H9 (cell line): ENCODE measurements at regions not wholly inside any gene's neighbourhood (a gene's known extent, or its start where the extent isn't known, plus 50 kb on each side); places are given as distances from the start of the nearest gene placed in this dataset.

ENCODE experiments used
- DNase-seq: peaks from one replicate; pipeline ENCODE4 v3.0.0-alpha.2; 2017
- H2AFZ ChIP-seq: one replicate; pipeline ENCODE4 v1.6.1; 2013; ENCODE audit warnings: mild to moderate bottlenecking, low read length, control low read depth, moderate library complexity
- H2AK5ac ChIP-seq: 2 replicates; pipeline ENCODE4 v1.6.1; 2013; ENCODE audit warnings: low read length, control low read depth, mixed read lengths; ENCODE audit not compliant: insufficient read length
- H2BK120ac ChIP-seq: one replicate; pipeline ENCODE4 v1.6.1; 2013; ENCODE audit warnings: low read depth, mild to moderate bottlenecking, low read length, control low read depth, inconsistent platforms; ENCODE audit not compliant: poor library complexity, severe bottlenecking
- H2BK12ac ChIP-seq: 2 replicates; pipeline ENCODE4 v1.6.1; 2013; ENCODE audit warnings: low read length, control low read depth, mixed read lengths, low read depth; ENCODE audit not compliant: insufficient read length
- H2BK15ac ChIP-seq: 2 replicates; pipeline ENCODE4 v1.6.1; 2013; ENCODE audit warnings: low read depth, low read length, control low read depth
- H2BK20ac ChIP-seq: one replicate; pipeline ENCODE4 v1.6.1; 2013; ENCODE audit warnings: low read depth, mild to moderate bottlenecking, low read length, control low read depth, inconsistent platforms; ENCODE audit not compliant: poor library complexity, severe bottlenecking
- H2BK5ac ChIP-seq: 2 replicates; pipeline ENCODE4 v1.6.1; 2013; ENCODE audit warnings: low read length, control low read depth, mixed read lengths; ENCODE audit not compliant: insufficient read length
- H3K14ac ChIP-seq: 2 replicates; pipeline ENCODE4 v1.6.1; 2013; ENCODE audit warnings: low read length, control low read depth; ENCODE audit not compliant: insufficient read depth
- H3K18ac ChIP-seq: 2 replicates; pipeline ENCODE4 v1.6.1; 2013; ENCODE audit warnings: low read depth, mild to moderate bottlenecking, mixed read lengths, low read length, control low read depth; ENCODE audit not compliant: insufficient read length
- H3K23ac ChIP-seq: 2 replicates; pipeline ENCODE4 v1.6.1; 2013; ENCODE audit warnings: low read length, control low read depth, mixed read lengths, low read depth; ENCODE audit not compliant: insufficient read length
- H3K23me2 ChIP-seq: 2 replicates; pipeline ENCODE4 v1.6.1; 2013; ENCODE audit warnings: low read depth, mild to moderate bottlenecking, mixed read lengths, low read length, control low read depth; ENCODE audit not compliant: insufficient read length, poor library complexity, severe bottlenecking
- H3K27ac ChIP-seq: 2 replicates; pipeline ENCODE4 v1.5.1; 2013; ENCODE audit warnings: low read length, control low read depth, mixed read lengths, low read depth; ENCODE audit not compliant: insufficient read length
- H3K27me3 ChIP-seq: 2 replicates; pipeline ENCODE4 v1.6.1; 2013; ENCODE audit warnings: low read length, control low read depth, inconsistent platforms; ENCODE audit not compliant: insufficient read depth
- H3K4ac ChIP-seq: 2 replicates; pipeline ENCODE4 v1.6.1; 2013; ENCODE audit warnings: low read depth, mild to moderate bottlenecking, control low read depth, inconsistent platforms, low read length, moderate library complexity
- H3K4me1 ChIP-seq: 2 replicates; pipeline ENCODE4 v1.6.1; 2013; ENCODE audit warnings: low read length, control low read depth, inconsistent platforms; ENCODE audit not compliant: insufficient read depth
- H3K4me2 ChIP-seq: 2 replicates; pipeline ENCODE4 v1.6.1; 2013; ENCODE audit warnings: low read length, control low read depth, mixed read lengths; ENCODE audit not compliant: insufficient read length, insufficient read depth
- H3K56ac ChIP-seq: 2 replicates; pipeline ENCODE4 v1.6.1; 2013; ENCODE audit warnings: low read depth, mild to moderate bottlenecking, mixed read lengths, low read length, control low read depth; ENCODE audit not compliant: insufficient read length
- H3K79me1 ChIP-seq: 2 replicates; pipeline ENCODE4 v1.6.1; 2013; ENCODE audit warnings: low read depth, mild to moderate bottlenecking, moderate library complexity, low read length, control low read depth, inconsistent platforms; ENCODE audit not compliant: insufficient read depth, poor library complexity, severe bottlenecking
- H3K79me2 ChIP-seq: 2 replicates; pipeline ENCODE4 v1.6.1; 2013; ENCODE audit warnings: low read length, control low read depth, inconsistent platforms; ENCODE audit not compliant: insufficient read depth
- H3K9ac ChIP-seq: 2 replicates; pipeline ENCODE4 v1.6.1; 2013; ENCODE audit warnings: low read length, control low read depth, mixed read lengths; ENCODE audit not compliant: insufficient read length; ENCODE audit errors: extremely low read depth
- H3K9me3 ChIP-seq: one replicate; pipeline ENCODE4 v1.6.1; 2013; ENCODE audit warnings: low read depth, low read length, inconsistent platforms; ENCODE audit not compliant: control insufficient read depth
- H3T11ph ChIP-seq: one replicate; pipeline ENCODE4 v1.6.1; 2013; ENCODE audit warnings: mild to moderate bottlenecking, low read length, control low read depth, inconsistent platforms
- H4K20me1 ChIP-seq: one replicate; pipeline ENCODE4 v1.6.1; 2013; ENCODE audit not compliant: control insufficient read depth, insufficient read length, insufficient read depth
- H4K5ac ChIP-seq: 2 replicates; pipeline ENCODE4 v1.6.1; 2013; ENCODE audit warnings: low read depth, mild to moderate bottlenecking, mixed read lengths, low read length, control low read depth; ENCODE audit not compliant: insufficient read length
- H4K8ac ChIP-seq: replicated peaks from 2 replicates; pipeline ENCODE4 v1.6.1; 2013; ENCODE audit warnings: low read length, control low read depth, mixed read lengths, low read depth; ENCODE audit not compliant: insufficient read length
- H4K91ac ChIP-seq: 2 replicates; pipeline ENCODE4 v1.6.1; 2013; ENCODE audit warnings: low read depth, mild to moderate bottlenecking, moderate library complexity, mixed read lengths, low read length, control low read depth; ENCODE audit not compliant: insufficient read length
- H3K27ac Mint-ChIP-seq, 3 experiments: 2 replicates in 2 of 3; 3 replicates in 1 of 3; pipeline ENCODE4 v1.8.0; 2020 to 2021; ENCODE audit warnings: mixed read lengths in 3 of 3, mild to moderate bottlenecking in 1 of 3, moderate library complexity in 1 of 3
- H3K27me3 Mint-ChIP-seq: 2 replicates; pipeline ENCODE4 v1.8.0; 2021; ENCODE audit warnings: low read depth, mild to moderate bottlenecking, moderate library complexity, mixed read lengths
- H3K36me3 Mint-ChIP-seq, 3 experiments: 2 replicates in 2 of 3; 3 replicates in 1 of 3; pipeline ENCODE4 v1.8.0; 2020 to 2021; ENCODE audit warnings: low read depth in 3 of 3, mixed read lengths in 3 of 3; ENCODE audit not compliant: insufficient read depth in 1 of 3
- H3K4me1 Mint-ChIP-seq, 2 experiments: 2 replicates each; pipeline ENCODE4 v1.8.0; 2020; ENCODE audit warnings: mixed read lengths in 2 of 2
- H3K4me3 Mint-ChIP-seq, 2 experiments: 2 replicates in 1 of 2; 3 replicates in 1 of 2; pipeline ENCODE4 v1.8.0; 2020 to 2021; ENCODE audit warnings: mild to moderate bottlenecking in 2 of 2, mixed read lengths in 2 of 2, moderate library complexity in 1 of 2
- H3K9me3 Mint-ChIP-seq, 2 experiments: 2 replicates in 1 of 2; 3 replicates in 1 of 2; pipeline ENCODE4 v1.8.0; 2020; ENCODE audit warnings: mild to moderate bottlenecking in 2 of 2, mixed read lengths in 2 of 2, moderate library complexity in 1 of 2
- CTCF ChIP-seq: fragments of 200-600 bp; sonication (generic); conservative IDR thresholded peaks from 3 replicates; pipeline ENCODE4 v1.8.0; 2021; ENCODE audit warnings: antibody characterized with exemption, mild to moderate bottlenecking
- WGBS: extraction: QIAGEN DNeasy Blood & Tissue Kit; methylation state at CpG from one replicate; pipeline ENCODE4 v1.1.7; 2013; ENCODE audit warnings: missing lambda C conversion rate, low lambda C conversion rate, mixed read lengths; ENCODE audit not compliant: insufficient read length; ENCODE audit errors: extremely low coverage; 5-methylcytosine and 5-hydroxymethylcytosine counted together

- Mint-ChIP-seq H3K4me1 (peaks cover 5 to 11% of the 10 kb centered on the region in 2 experiments; a peak in 3 of 4 replicates), H3K27me3 (peaks cover 22% of the 10 kb centered on the region), H3K9me3 (no peaks in the 10 kb centered on the region), H3K4me3 (no peak overlapping the region), H3K27ac (no peak overlapping the region; a peak in 1 of 7 replicates), H3K36me3 (peaks cover 0 to 1% (median 0%) of the 10 kb centered on the region in 3 experiments; a peak in 1 of 7 replicates)
- Histone ChIP-seq H3K9me3 (no peaks in the 10 kb centered on the region), H3K56ac (no peak overlapping the region), H3K27ac (no peak overlapping the region), H2BK120ac (no peak overlapping the region), H3K79me1 (no peaks in the 10 kb centered on the region), H3K23me2 (peaks cover 6% of the 10 kb centered on the region), H3K14ac (no peak overlapping the region), H3K27me3 (no peaks in the 10 kb centered on the region; the same call in 1 of the 2 replicates), H4K91ac (no peak overlapping the region), H2BK5ac (no peak overlapping the region), H3K4me2 (no peak overlapping the region), H2BK20ac (no peak overlapping the region), H3K4me1 (no peaks in the 10 kb centered on the region; the same call in 1 of the 2 replicates), H3K4ac (no peak overlapping the region), H3T11ph (no peak overlapping the region), H3K79me2 (no peaks in the 10 kb centered on the region), H2AFZ (no peak overlapping the region), H4K20me1 (peaks cover 3% of the 10 kb centered on the region), H2BK12ac (no peak overlapping the region), H3K18ac (no peak overlapping the region), H3K9ac (no peak overlapping the region), H4K5ac (no peak overlapping the region), H4K8ac (no peak overlapping the region), H2BK15ac (no peak overlapping the region), H2AK5ac (no peak overlapping the region), H3K23ac (no peak overlapping the region)
- no CpG with 5 or more reads among the region's 20 CpGs for WGBS
- no peak for DNase-seq
- TF ChIP-seq CTCF, result no peak
These were observed 52.2 kb upstream of the IRX4 start for GRCh38 chr5:1934801-1935429.
